ENCODE measurements at regions not wholly inside any gene's neighbourhood (a gene's known extent, or its start where the extent isn't known, plus 50 kb on each side); places are given as distances from the start of the nearest gene placed in this dataset.

- WGBS (ENCODE audit: insufficient coverage) = 60% methylated on average over 4 of the region's 5 CpGs
- no peaks in the 10 kb centered on the region for H3K27me3 ChIP-seq (ENCODE audit: control insufficient read depth, insufficient read depth, low read length)
- Mint-ChIP-seq H3K27me3 (ENCODE audit: low read depth in 2 of 2) (peaks cover 2 to 23% of the 10 kb centered on the region in 2 donors), H3K9me3 (peaks cover 0 to under 1% of the 10 kb centered on the region in 2 donors), H3K4me1 (peaks cover 7 to 17% of the 10 kb centered on the region in 2 donors), H3K36me3 (no peaks in the 10 kb centered on the region), H3K4me3 (no peak overlapping the region), H3K27ac (no peak overlapping the region)
- peaks cover 7% of the 10 kb centered on the region for H3K4me1 ChIP-seq (ENCODE audit: control insufficient read depth, insufficient read depth, low read length)
- no peaks in the 10 kb centered on the region for H3K9me3 ChIP-seq (ENCODE audit: control insufficient read depth, insufficient read depth, low read length)
- ATAC-seq (peak in 2 of 3 donors; percentile 29 to 52), DNase-seq (peak; percentile 32 to 75)
- intact Hi-C loops (cut with micrococcal nuclease) = loop anchor here (1.0 kb wide), 1 partner anchor 233 kb away; no protein-coding TSS in a partner anchor
- TF ChIP-seq CTCF (IDR thresholded peaks at IDR 0.05) = peak; percentile 64
- no peak overlapping the region for H3K4me3 ChIP-seq (ENCODE audit: low read length)
- H3K27ac ChIP-seq (ENCODE audit: low read length) = no peak overlapping the region
- H3K36me3 ChIP-seq (ENCODE audit: control insufficient read depth, insufficient read depth, low read length) = no peaks in the 10 kb centered on the region
Observed at GRCh38 chr14:61894452-61895077, 132.3 kb downstream of the SNAPC1 start.

GRCh38 chr14:61897300-61897699 is 135.1 kb downstream of the SNAPC1 start:
- no peaks in the 10 kb centered on the region for H3K36me3 Mint-ChIP-seq
- WGBS (ENCODE audit: insufficient coverage) = 93% methylated on average over 3 of the region's 3 CpGs
- no peak overlapping the region for H3K27ac ChIP-seq (ENCODE audit: low read length)
- H3K27me3 ChIP-seq (ENCODE audit: control insufficient read depth, insufficient read depth, low read length) = no peaks in the 10 kb centered on the region
- H3K4me1 Mint-ChIP-seq = no peaks in the 10 kb centered on the region
- H3K27me3 Mint-ChIP-seq (ENCODE audit: low read depth in 2 of 2) = peaks cover 4 to 22% of the 10 kb centered on the region in 2 donors
- ATAC-seq (no peak), DNase-seq (no peak)
- no peaks in the 10 kb centered on the region for H3K9me3 ChIP-seq (ENCODE audit: control insufficient read depth, insufficient read depth, low read length)
- H3K36me3 ChIP-seq (ENCODE audit: control insufficient read depth, insufficient read depth, low read length) = no peaks in the 10 kb centered on the region
- H3K4me1 ChIP-seq (ENCODE audit: control insufficient read depth, insufficient read depth, low read length) = no peaks in the 10 kb centered on the region
- H3K4me3 Mint-ChIP-seq = no peak overlapping the region
- no peak overlapping the region for H3K4me3 ChIP-seq (ENCODE audit: low read length)
- intact Hi-C loops (cut with micrococcal nuclease) = no loop called here
- H3K9me3 Mint-ChIP-seq = no peaks in the 10 kb centered on the region
- no peak for TF ChIP-seq CTCF (IDR thresholded peaks at IDR 0.05)
- H3K27ac Mint-ChIP-seq = no peak overlapping the region

- ATAC-seq (no peak), DNase-seq (no peak)
- no peak for TF ChIP-seq CTCF (IDR thresholded peaks at IDR 0.05)
- no peak overlapping the region for H3K4me3 ChIP-seq (ENCODE audit: low read length)
- Mint-ChIP-seq H3K27me3 (ENCODE audit: low read depth in 2 of 2) (peaks cover 4 to 19% of the 10 kb centered on the region in 2 donors), H3K27ac (no peak overlapping the region), H3K4me1 (no peaks in the 10 kb centered on the region), H3K9me3 (no peaks in the 10 kb centered on the region), H3K4me3 (no peak overlapping the region), H3K36me3 (no peaks in the 10 kb centered on the region)
- no peaks in the 10 kb centered on the region for H3K9me3 ChIP-seq (ENCODE audit: control insufficient read depth, insufficient read depth, low read length)
- no peak overlapping the region for H3K27ac ChIP-seq (ENCODE audit: low read length)
- no peaks in the 10 kb centered on the region for H3K4me1 ChIP-seq (ENCODE audit: control insufficient read depth, insufficient read depth, low read length)
- H3K36me3 ChIP-seq (ENCODE audit: control insufficient read depth, insufficient read depth, low read length) = no peaks in the 10 kb centered on the region
- H3K27me3 ChIP-seq (ENCODE audit: control insufficient read depth, insufficient read depth, low read length) = no peaks in the 10 kb centered on the region
- intact Hi-C loops (cut with micrococcal nuclease) = no loop called here
- 83% methylated on average over 6 of the region's 6 CpGs for WGBS (ENCODE audit: insufficient coverage)
Observed at GRCh38 chr14:61898568-61898967, 136.3 kb downstream of the SNAPC1 start.

- H3K27ac ChIP-seq (ENCODE audit: low read length) = no peak overlapping the region
- intact Hi-C loops (cut with micrococcal nuclease) = no loop called here
- no peak overlapping the region for H3K27ac Mint-ChIP-seq
- H3K36me3 Mint-ChIP-seq = no peaks in the 10 kb centered on the region
- H3K9me3 Mint-ChIP-seq = no peaks in the 10 kb centered on the region
- H3K4me1 ChIP-seq (ENCODE audit: control insufficient read depth, insufficient read depth, low read length) = no peaks in the 10 kb centered on the region
- H3K27me3 ChIP-seq (ENCODE audit: control insufficient read depth, insufficient read depth, low read length) = no peaks in the 10 kb centered on the region
- no peaks in the 10 kb centered on the region for H3K4me1 Mint-ChIP-seq
- peaks cover 8 to 19% of the 10 kb centered on the region in 2 donors for H3K27me3 Mint-ChIP-seq (ENCODE audit: low read depth in 2 of 2)
- 87% methylated on average over 4 of the region's 4 CpGs for WGBS (ENCODE audit: insufficient coverage)
- no peak overlapping the region for H3K4me3 Mint-ChIP-seq
- DNase-seq (no peak), ATAC-seq (no peak)
- no peaks in the 10 kb centered on the region for H3K9me3 ChIP-seq (ENCODE audit: control insufficient read depth, insufficient read depth, low read length)
- no peak for TF ChIP-seq CTCF (IDR thresholded peaks at IDR 0.05)
- no peaks in the 10 kb centered on the region for H3K36me3 ChIP-seq (ENCODE audit: control insufficient read depth, insufficient read depth, low read length)
- no peak overlapping the region for H3K4me3 ChIP-seq (ENCODE audit: low read length)
Observed at GRCh38 chr14:61899497-61899896, 137.3 kb downstream of the SNAPC1 start.

Data from natural killer cell (primary cell).